GM12872 (cell line): ENCODE measurements at regions not wholly inside any gene's neighbourhood (a gene's known extent, or its start where the extent isn't known, plus 50 kb on each side); places are given as distances from the start of the nearest gene placed in this dataset.

Source experiments
- CTCF ChIP-seq: IDR thresholded peaks from 3 replicates; pipeline ENCODE4 v1.5.1; 2011; ENCODE audit warnings: low read depth, mild to moderate bottlenecking, low read length, moderate library complexity; ENCODE audit not compliant: insufficient read depth

- TF ChIP-seq CTCF = no peak
Observed at GRCh38 chr4:147339100-147339499, 141.8 kb upstream of the EDNRA start.

DNA sequence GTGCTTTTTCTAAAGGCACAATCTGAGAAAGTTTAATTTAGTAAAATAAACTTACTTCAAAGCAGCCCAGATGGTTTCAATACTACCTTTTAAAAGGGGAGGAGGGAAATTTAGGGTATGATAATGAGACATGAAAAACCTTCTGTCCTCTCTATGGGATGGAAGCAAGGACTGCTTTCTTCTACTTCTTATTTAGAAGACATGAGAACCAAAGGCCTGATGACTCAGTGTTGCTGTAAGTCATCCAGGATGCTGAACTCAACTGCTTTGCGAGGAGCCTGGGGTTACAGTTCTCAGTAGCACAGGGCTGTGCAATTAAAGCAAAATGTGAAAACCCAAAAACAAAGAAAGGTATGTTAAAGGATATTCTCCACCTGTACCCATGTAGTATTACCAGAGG lies 140.8 kb upstream of the EDNRA start:
- no peak for TF ChIP-seq CTCF

- no peak for TF ChIP-seq CTCF
Observed at GRCh38 chr4:147340591-147341120, 140.2 kb upstream of the EDNRA start.

DNA sequence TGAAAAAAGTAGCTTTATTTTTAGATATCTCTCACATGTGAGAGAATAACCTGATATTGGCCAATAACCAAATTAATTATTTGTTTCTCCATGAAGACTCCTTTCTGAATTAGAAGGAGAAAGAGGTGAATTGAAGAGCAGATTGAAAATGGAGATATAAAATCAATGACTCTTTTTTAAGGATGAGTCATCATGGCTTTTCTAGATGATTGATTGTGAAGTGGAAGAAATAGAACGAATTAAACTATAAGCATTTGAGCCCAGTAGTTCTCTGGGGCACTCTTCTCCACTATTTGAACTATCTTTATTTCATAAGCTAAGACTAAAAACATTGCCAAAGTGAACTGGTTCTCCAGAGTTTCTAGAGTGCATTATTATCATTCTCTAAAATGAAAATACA lies 137.2 kb upstream of the EDNRA start:
- TF ChIP-seq CTCF = no peak

- no peak for TF ChIP-seq CTCF
Observed at GRCh38 chr4:147345662-147346061, 135.2 kb upstream of the EDNRA start.

DNA sequence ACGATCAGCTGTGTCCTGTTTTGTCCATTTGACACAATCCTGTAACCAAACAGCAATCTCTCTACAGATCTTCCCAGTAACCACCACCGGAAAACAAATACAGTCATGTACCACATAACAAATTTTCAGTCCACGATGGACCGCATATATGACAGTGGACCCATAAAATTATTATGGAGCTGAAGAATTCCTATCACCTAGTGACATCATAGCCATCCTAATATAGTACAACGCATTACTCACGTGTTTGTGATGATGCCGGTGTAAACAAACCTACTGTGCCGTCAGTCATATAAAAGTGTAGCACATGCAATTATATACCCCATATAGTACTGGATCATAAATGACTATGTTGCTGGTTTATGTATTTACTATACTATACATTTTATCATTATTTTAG lies 133.7 kb upstream of the EDNRA start:
- TF ChIP-seq CTCF = no peak

- no peak for TF ChIP-seq CTCF
Observed at GRCh38 chr4:147349193-147349592, 131.7 kb upstream of the EDNRA start.
